Vagina (tissue), 2 donors: ENCODE measurements at regions not wholly inside any gene's neighbourhood (a gene's known extent, or its start where the extent isn't known, plus 50 kb on each side); places are given as distances from the start of the nearest gene placed in this dataset.
"Not testable (repeated sequence)": the region's sequence is repeated elsewhere in the genome, so short reads cannot be mapped to it uniquely, and the experiment has no call there.

Experiments used
- DNase-seq, 2 donors: peaks; one replicate each; pipeline ENCODE4 v3.0.0-alpha.2; 2017; ENCODE audit errors: extremely low spot score in 2 of 2
- H3K27ac ChIP-seq: fragments of 200-600 bp; sonication (generic); one replicate; pipeline ENCODE4 v1.5.1; 2019
- H3K27me3 ChIP-seq: fragments of 200-600 bp; sonication (generic); one replicate; pipeline ENCODE4 v1.5.1; 2019
- H3K36me3 ChIP-seq, 2 donors: fragments of 200-600 bp; sonication (generic); one replicate each; pipeline ENCODE4 v1.5.1; 2017 to 2019
- H3K4me1 ChIP-seq: fragments of 200-600 bp; sonication (generic); one replicate; pipeline ENCODE4 v1.5.1; 2019
- H3K4me3 ChIP-seq, 2 donors: fragments of 200-600 bp; sonication (generic); 1 replicate in 1 of 2; 2 replicates in 1 of 2; pipeline ENCODE4 v1.5.1; 2016 to 2019
- H3K9me3 ChIP-seq: fragments of 200-600 bp; sonication (generic); one replicate; pipeline ENCODE4 v1.5.1; 2019
- POLR2A ChIP-seq, 2 donors: fragments of 450-650 bp; IDR thresholded peaks; one replicate each; pipeline ENCODE4 v1.6.1; 2017; ENCODE audit warnings: antibody characterized with exemption in 2 of 2, mild to moderate bottlenecking in 2 of 2, moderate library complexity in 2 of 2
- POLR2AphosphoS5 ChIP-seq, 2 donors: sonication (generic); formaldehyde crosslinking; IDR thresholded peaks; one replicate each; pipeline ENCODE4 v1.9.0; 2017; ENCODE audit warnings: antibody characterized with exemption in 2 of 2, mild to moderate bottlenecking in 2 of 2, low read depth in 1 of 2; ENCODE audit not compliant: insufficient read depth in 1 of 2
- intact Hi-C: fragments of 100-400 bp; cut with DNase I; formaldehyde crosslinking; loops from one replicate; pipeline ENCODE4 v1.15.1; 2023
- TF ChIP-seq, protein P1 (sequence below), 3 experiments: fragments of 450-650 bp in 2 of 3; fragments of 200-600 bp in 1 of 3; sonication (generic) in 1 of 3; IDR thresholded peaks; one replicate each; pipeline ENCODE4 v1.5.1; 2017 to 2019; ENCODE audit warnings: antibody characterized with exemption in 3 of 3, mild to moderate bottlenecking in 2 of 3, moderate library complexity in 2 of 3

GRCh38 chr1:76725864-76726619 is 141.2 kb upstream of the ST6GALNAC5 start:
- peak overlapping the region; percentile 69 for H3K27ac ChIP-seq
- no peaks in the 10 kb centered on the region for H3K27me3 ChIP-seq
- no peaks in the 10 kb centered on the region for H3K4me1 ChIP-seq
- intact Hi-C loops = no loop called here
- H3K9me3 ChIP-seq = no peaks in the 10 kb centered on the region
- H3K4me3 ChIP-seq = no peak overlapping the region
- TF ChIP-seq POLR2A (IDR thresholded peaks at IDR 0.05) (no peak), POLR2AphosphoS5 (IDR thresholded peaks at IDR 0.05; ENCODE audit: insufficient read depth in 1 of 2, low read depth in 1 of 2) (no peak)
- TF ChIP-seq, protein P1, sequence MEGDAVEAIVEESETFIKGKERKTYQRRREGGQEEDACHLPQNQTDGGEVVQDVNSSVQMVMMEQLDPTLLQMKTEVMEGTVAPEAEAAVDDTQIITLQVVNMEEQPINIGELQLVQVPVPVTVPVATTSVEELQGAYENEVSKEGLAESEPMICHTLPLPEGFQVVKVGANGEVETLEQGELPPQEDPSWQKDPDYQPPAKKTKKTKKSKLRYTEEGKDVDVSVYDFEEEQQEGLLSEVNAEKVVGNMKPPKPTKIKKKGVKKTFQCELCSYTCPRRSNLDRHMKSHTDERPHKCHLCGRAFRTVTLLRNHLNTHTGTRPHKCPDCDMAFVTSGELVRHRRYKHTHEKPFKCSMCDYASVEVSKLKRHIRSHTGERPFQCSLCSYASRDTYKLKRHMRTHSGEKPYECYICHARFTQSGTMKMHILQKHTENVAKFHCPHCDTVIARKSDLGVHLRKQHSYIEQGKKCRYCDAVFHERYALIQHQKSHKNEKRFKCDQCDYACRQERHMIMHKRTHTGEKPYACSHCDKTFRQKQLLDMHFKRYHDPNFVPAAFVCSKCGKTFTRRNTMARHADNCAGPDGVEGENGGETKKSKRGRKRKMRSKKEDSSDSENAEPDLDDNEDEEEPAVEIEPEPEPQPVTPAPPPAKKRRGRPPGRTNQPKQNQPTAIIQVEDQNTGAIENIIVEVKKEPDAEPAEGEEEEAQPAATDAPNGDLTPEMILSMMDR (IDR thresholded peaks at IDR 0.05) = no peak
- DNase-seq = no peak
- H3K36me3 ChIP-seq = no peaks in the 10 kb centered on the region

DNA sequence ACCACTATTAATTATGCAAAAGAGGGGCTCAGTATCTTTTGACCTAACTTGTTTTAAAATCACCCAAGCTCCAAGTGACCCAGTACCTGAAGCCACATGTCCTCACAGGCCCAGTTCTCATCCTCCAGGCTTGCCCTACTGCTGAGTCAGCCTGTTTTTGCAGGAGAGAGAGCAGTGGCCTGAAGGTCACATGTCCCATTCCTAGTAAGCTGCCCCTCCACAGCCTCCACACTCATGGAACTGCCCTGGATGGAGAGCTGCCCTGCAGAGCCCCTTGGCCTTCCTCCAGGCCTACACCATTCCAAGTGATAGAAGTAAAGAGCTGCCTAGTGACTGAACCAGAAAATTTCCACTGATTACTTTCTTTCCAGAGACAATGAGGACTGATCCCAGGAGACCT is 139.8 kb upstream of the ST6GALNAC5 start:
- H3K36me3 ChIP-seq = no peaks in the 10 kb centered on the region
- H3K27me3 ChIP-seq = no peaks in the 10 kb centered on the region
- H3K27ac ChIP-seq = no peak overlapping the region
- intact Hi-C loops = no loop called here
- no peaks in the 10 kb centered on the region for H3K9me3 ChIP-seq
- TF ChIP-seq POLR2A (IDR thresholded peaks at IDR 0.05) = no peak
- TF ChIP-seq POLR2AphosphoS5 (IDR thresholded peaks at IDR 0.05; ENCODE audit: insufficient read depth in 1 of 2, low read depth in 1 of 2) = no peak
- TF ChIP-seq, protein P1 (IDR thresholded peaks at IDR 0.05) = no peak
- no peak for DNase-seq
- no peak overlapping the region for H3K4me3 ChIP-seq
- H3K4me1 ChIP-seq = no peaks in the 10 kb centered on the region

GRCh38 chr1:76729142-76729541 is 138.1 kb upstream of the ST6GALNAC5 start:
- intact Hi-C loops = no loop called here
- TF ChIP-seq POLR2A (IDR thresholded peaks at IDR 0.05) (no peak), POLR2AphosphoS5 (IDR thresholded peaks at IDR 0.05; ENCODE audit: insufficient read depth in 1 of 2, low read depth in 1 of 2) (no peak)
- TF ChIP-seq, protein P1 (IDR thresholded peaks at IDR 0.05) = no peak
- no peaks in the 10 kb centered on the region for H3K36me3 ChIP-seq

DNA sequence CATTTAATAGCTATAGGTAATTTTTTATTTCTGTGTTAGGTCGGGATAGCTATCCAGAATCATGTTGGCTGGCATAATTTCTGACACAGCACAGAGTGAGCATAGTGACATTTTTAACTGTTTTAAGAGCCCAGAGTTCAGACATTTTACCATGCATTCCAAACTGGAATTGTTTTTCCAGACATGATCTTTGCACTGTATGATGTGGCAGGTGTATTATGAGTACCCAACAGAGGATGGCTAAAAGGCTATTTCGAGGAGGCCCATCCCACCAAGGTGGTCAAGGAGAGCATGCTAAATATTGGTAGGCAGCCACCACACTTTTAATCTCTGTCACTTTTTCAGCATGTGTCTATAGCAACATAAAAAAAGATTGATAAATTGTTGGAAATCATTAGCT is 137.3 kb upstream of the ST6GALNAC5 start:
- DNase-seq = no peak
- Histone ChIP-seq H3K4me1 (no peaks in the 10 kb centered on the region), H3K27ac (no peak overlapping the region), H3K9me3 (no peaks in the 10 kb centered on the region), H3K36me3 (no peaks in the 10 kb centered on the region), H3K4me3 (no peak overlapping the region), H3K27me3 (no peaks in the 10 kb centered on the region)
- TF ChIP-seq, protein P1 (IDR thresholded peaks at IDR 0.05) = no peak
- TF ChIP-seq POLR2AphosphoS5 (IDR thresholded peaks at IDR 0.05; ENCODE audit: insufficient read depth in 1 of 2, low read depth in 1 of 2) = no peak
- TF ChIP-seq POLR2A (IDR thresholded peaks at IDR 0.05) = no peak
- intact Hi-C loops = no loop called here

More at GRCh38 chr1:76729142-76729541, 138.1 kb upstream of the ST6GALNAC5 start:
- no peak for DNase-seq
- Histone ChIP-seq H3K4me1 (no peaks in the 10 kb centered on the region), H3K27me3 (no peaks in the 10 kb centered on the region), H3K9me3 (no peaks in the 10 kb centered on the region), H3K4me3 (no peak overlapping the region), H3K27ac (no peak overlapping the region)

GRCh38 chr1:76738355-76738754 is 128.9 kb upstream of the ST6GALNAC5 start:
- H3K36me3 ChIP-seq, H3K9me3 ChIP-seq, DNase-seq, H3K27me3 ChIP-seq, intact Hi-C loops, H3K4me1 ChIP-seq, H3K27ac ChIP-seq, H3K4me3 ChIP-seq: not testable (repeated sequence)

- H3K27me3 ChIP-seq, H3K4me1 ChIP-seq, H3K27ac ChIP-seq, DNase-seq, H3K36me3 ChIP-seq, H3K4me3 ChIP-seq, intact Hi-C loops, H3K9me3 ChIP-seq: not testable (repeated sequence)
These were observed 126.3 kb upstream of the ST6GALNAC5 start for GRCh38 chr1:76740956-76741355.
